Skeletal muscle tissue (tissue), 3 donors: ENCODE measurements at regions not wholly inside any gene's neighbourhood (a gene's known extent, or its start where the extent isn't known, plus 50 kb on each side); places are given as distances from the start of the nearest gene placed in this dataset.

Experiments used
- H3K27ac ChIP-seq: one replicate; pipeline ENCODE4 v1.7.0; 2013; ENCODE audit warnings: mild to moderate bottlenecking, low read depth, low read length, inconsistent platforms
- H3K27me3 ChIP-seq, 3 donors: one replicate each; pipeline ENCODE4 v1.7.0; 2013; ENCODE audit warnings: low read length in 3 of 3; ENCODE audit not compliant: control insufficient read depth in 3 of 3, insufficient read depth in 3 of 3
- H3K36me3 ChIP-seq, 3 donors: one replicate each; pipeline ENCODE4 v1.7.0; 2013; ENCODE audit warnings: low read length in 3 of 3; ENCODE audit not compliant: control insufficient read depth in 3 of 3, insufficient read depth in 3 of 3
- H3K4me1 ChIP-seq, 3 donors: one replicate each; pipeline ENCODE4 v1.7.0; 2013; ENCODE audit warnings: low read length in 3 of 3, mild to moderate bottlenecking in 3 of 3; ENCODE audit not compliant: control insufficient read depth in 3 of 3, insufficient read depth in 3 of 3
- H3K4me3 ChIP-seq, 3 donors: one replicate each; pipeline ENCODE4 v1.7.0; 2013; ENCODE audit warnings: low read length in 3 of 3
- H3K9ac ChIP-seq, 3 donors: one replicate each; pipeline ENCODE4 v1.7.0; 2013; ENCODE audit warnings: low read length in 3 of 3, mild to moderate bottlenecking in 3 of 3, moderate library complexity in 2 of 3, low read depth in 1 of 3
- H3K9me3 ChIP-seq, 3 donors: one replicate each; pipeline ENCODE4 v1.7.0; 2013; ENCODE audit warnings: low read length in 3 of 3; ENCODE audit not compliant: control insufficient read depth in 3 of 3
- donor health status: Osteomylitis.

GRCh38 chr7:41295455-41295815, 407.5 kb downstream of the INHBA start:
- no peak overlapping the region for H3K27ac ChIP-seq
- no peaks in the 10 kb centered on the region for H3K36me3 ChIP-seq
- no peaks in the 10 kb centered on the region for H3K27me3 ChIP-seq
- H3K9me3 ChIP-seq = peaks cover 0 to 2% (median 0%) of the 10 kb centered on the region in 3 donors
- no peaks in the 10 kb centered on the region for H3K4me1 ChIP-seq
- no peak overlapping the region for H3K9ac ChIP-seq
- no peak overlapping the region for H3K4me3 ChIP-seq

GRCh38 chr7:41294556-41295454, 408.1 kb downstream of the INHBA start:
- Histone ChIP-seq H3K9me3 (peaks cover 0 to 2% (median 0%) of the 10 kb centered on the region in 3 donors), H3K27ac (no peak overlapping the region)

GRCh38 chr7:41292487-41292886, 410.4 kb downstream of the INHBA start:
- Histone ChIP-seq H3K27me3 (no peaks in the 10 kb centered on the region), H3K4me1 (no peaks in the 10 kb centered on the region), H3K36me3 (no peaks in the 10 kb centered on the region), H3K9ac (no peak overlapping the region), H3K4me3 (no peak overlapping the region), H3K27ac (no peak overlapping the region), H3K9me3 (peaks cover 0 to 2% (median 0%) of the 10 kb centered on the region in 3 donors)

More at GRCh38 chr7:41294556-41295454, 408.1 kb downstream of the INHBA start:
- Histone ChIP-seq H3K4me3 (no peak overlapping the region), H3K27me3 (no peaks in the 10 kb centered on the region), H3K9ac (no peak overlapping the region), H3K4me1 (no peaks in the 10 kb centered on the region), H3K36me3 (no peaks in the 10 kb centered on the region)

DNA sequence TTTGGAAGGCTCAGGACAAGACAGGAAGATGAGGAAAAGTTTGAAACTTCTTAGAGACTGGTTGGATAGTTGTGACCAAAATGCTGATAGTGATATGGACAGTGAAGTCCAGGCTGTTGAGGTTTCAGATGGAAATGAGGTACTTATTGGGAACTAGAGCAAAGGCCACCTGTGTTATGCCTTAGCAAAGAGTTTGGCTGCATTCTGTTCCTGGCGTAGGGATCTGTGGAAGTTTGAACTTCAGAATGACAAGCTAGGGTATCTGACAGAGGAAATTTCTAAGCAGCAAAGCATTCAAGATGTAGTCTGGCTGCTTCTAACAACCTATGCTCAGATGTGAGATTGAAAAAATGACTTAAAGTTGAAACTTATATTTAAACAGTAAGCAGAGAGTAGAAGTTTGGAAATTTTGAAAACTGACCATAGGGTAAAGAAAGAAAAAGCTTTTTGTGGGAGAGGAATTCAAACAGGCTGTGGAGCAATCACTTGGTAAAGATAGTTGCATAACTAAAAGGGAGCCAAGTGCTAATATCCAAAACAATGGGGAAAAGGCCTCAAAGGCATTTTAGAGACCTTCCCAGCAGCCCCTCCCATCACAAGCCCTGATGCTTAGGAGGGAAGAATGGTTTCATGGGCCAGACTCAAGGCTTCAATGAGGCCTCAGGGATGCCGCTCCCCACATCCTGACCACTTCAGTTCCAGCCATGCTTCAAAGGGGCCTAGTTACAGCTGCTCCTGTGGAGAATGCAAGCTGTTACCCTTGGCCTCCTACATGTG, 415.1 kb downstream of the INHBA start:
- no peak overlapping the region for H3K9ac ChIP-seq
- H3K27ac ChIP-seq = no peak overlapping the region
- no peaks in the 10 kb centered on the region for H3K36me3 ChIP-seq
- no peaks in the 10 kb centered on the region for H3K4me1 ChIP-seq
- H3K27me3 ChIP-seq = no peaks in the 10 kb centered on the region
- no peaks in the 10 kb centered on the region for H3K9me3 ChIP-seq
- no peak overlapping the region for H3K4me3 ChIP-seq

DNA sequence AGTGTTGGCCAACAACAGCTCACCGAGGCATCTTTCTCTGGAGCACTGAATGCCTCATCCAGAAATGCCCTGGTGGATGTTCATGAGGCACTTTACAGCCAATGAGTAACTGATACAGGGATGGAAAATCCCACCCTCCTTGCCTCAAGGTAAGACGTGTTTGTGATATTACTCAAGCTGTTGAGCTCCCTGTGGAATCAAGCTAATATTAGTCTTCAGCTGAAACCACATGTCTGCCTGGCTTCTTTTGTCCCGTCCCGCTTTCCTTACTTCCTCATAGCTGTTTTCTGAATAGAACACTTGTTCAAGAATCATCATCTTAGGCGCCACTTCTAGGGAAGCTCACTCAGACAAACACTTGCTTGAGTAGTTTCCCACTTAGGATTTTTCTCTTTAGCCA, 422.4 kb downstream of the INHBA start:
- no peak overlapping the region for H3K4me3 ChIP-seq
- no peaks in the 10 kb centered on the region for H3K4me1 ChIP-seq
- H3K9me3 ChIP-seq = no peaks in the 10 kb centered on the region
- no peaks in the 10 kb centered on the region for H3K27me3 ChIP-seq
- no peak overlapping the region for H3K9ac ChIP-seq
- H3K36me3 ChIP-seq = no peaks in the 10 kb centered on the region
- no peak overlapping the region for H3K27ac ChIP-seq

DNA sequence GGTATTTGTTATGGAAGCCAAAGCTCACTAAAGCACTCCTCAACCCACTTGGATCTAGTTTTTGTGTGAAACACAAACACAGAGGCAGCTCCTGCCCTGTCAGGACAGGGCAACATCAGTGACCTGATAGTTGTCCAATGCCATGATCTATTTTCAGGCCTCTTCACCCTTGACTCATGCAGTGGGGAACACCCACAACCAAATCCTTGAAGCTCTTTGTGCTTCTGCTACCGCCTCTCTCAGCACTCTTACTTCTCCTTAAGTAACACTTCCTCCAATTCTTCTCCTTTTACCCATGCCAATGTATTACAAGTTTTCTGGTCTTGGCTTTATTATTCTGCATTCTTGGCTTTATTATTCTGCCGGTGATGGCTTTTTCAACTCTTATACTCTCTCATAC, 425.3 kb downstream of the INHBA start:
- peaks cover 0 to 2% (median 0%) of the 10 kb centered on the region in 3 donors for H3K9me3 ChIP-seq
- H3K36me3 ChIP-seq = no peaks in the 10 kb centered on the region
- H3K27me3 ChIP-seq = no peaks in the 10 kb centered on the region
- no peaks in the 10 kb centered on the region for H3K4me1 ChIP-seq
- no peak overlapping the region for H3K27ac ChIP-seq
- no peak overlapping the region for H3K4me3 ChIP-seq
- H3K9ac ChIP-seq = no peak overlapping the region

DNA sequence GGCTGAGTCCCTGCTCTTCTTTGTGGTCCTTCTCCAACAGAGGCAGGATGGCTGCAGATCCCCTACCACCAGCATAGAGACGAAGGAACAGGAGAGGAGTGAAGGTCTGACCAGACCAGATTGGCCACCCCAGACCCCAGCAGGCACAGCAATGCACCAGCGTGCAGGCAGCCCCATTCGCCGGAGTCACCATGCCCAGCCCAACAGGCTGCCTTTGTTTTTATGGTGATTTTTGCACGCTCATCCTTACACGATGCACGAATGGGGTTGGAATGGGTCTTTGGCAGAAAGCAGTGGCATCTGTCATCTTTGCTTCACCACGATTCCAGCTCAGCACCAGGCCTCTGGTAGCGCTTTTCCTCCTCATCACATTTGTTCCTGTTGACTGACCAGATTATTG, 427.6 kb downstream of the INHBA start:
- Histone ChIP-seq H3K4me1 (no peaks in the 10 kb centered on the region), H3K9ac (no peak overlapping the region), H3K4me3 (no peak overlapping the region), H3K27ac (no peak overlapping the region), H3K9me3 (peaks cover 0 to 2% (median 0%) of the 10 kb centered on the region in 3 donors), H3K27me3 (no peaks in the 10 kb centered on the region), H3K36me3 (no peaks in the 10 kb centered on the region)

DNA sequence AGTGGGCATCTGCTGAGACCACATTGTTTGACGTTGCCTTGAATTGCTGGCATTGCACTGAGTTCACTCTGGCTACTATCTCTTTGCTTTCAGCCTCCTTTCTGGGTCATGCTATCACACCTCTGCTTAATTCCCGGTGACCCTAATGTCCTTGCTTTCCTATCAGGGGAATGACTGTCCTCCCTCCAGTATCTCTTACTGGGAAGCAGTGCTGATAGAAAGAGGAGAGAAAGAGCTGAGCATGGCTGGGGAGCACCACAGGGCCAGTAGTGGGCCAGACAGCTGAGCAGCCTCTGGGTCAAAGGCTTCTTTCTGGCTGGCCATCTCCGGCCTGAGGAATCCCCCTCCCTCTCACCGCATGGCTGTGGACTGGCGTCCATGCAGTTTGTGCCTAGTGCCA, 428.7 kb downstream of the INHBA start:
- peaks cover 0 to 2% (median 0%) of the 10 kb centered on the region in 3 donors for H3K9me3 ChIP-seq
- no peak overlapping the region for H3K4me3 ChIP-seq

GRCh38 chr7:41272664-41273063, 430.2 kb downstream of the INHBA start:
- Histone ChIP-seq H3K27ac (no peak overlapping the region), H3K36me3 (no peaks in the 10 kb centered on the region), H3K9me3 (peaks cover 0 to 2% (median 0%) of the 10 kb centered on the region in 3 donors), H3K4me3 (no peak overlapping the region), H3K27me3 (no peaks in the 10 kb centered on the region), H3K9ac (no peak overlapping the region), H3K4me1 (no peaks in the 10 kb centered on the region)

More for the DNA sequence above, 428.7 kb downstream of the INHBA start:
- Histone ChIP-seq H3K27ac (no peak overlapping the region), H3K4me1 (no peaks in the 10 kb centered on the region), H3K36me3 (no peaks in the 10 kb centered on the region), H3K27me3 (no peaks in the 10 kb centered on the region), H3K9ac (no peak overlapping the region)

- H3K36me3 ChIP-seq = no peaks in the 10 kb centered on the region
- no peaks in the 10 kb centered on the region for H3K4me1 ChIP-seq
Observed at GRCh38 chr7:41268878-41269277, 434.0 kb downstream of the INHBA start.

More at GRCh38 chr7:41268878-41269277, 434.0 kb downstream of the INHBA start:
- no peak overlapping the region for H3K4me3 ChIP-seq
- H3K27ac ChIP-seq = no peak overlapping the region
- H3K9me3 ChIP-seq = peaks cover 0 to 2% (median 0%) of the 10 kb centered on the region in 3 donors
- no peak overlapping the region for H3K9ac ChIP-seq
- H3K27me3 ChIP-seq = no peaks in the 10 kb centered on the region
